Keratinocyte (primary cell): ENCODE measurements at regions not wholly inside any gene's neighbourhood (a gene's known extent, or its start where the extent isn't known, plus 50 kb on each side); places are given as distances from the start of the nearest gene placed in this dataset.

Experiments used
- DNase-seq: peaks from one replicate; pipeline ENCODE4 v3.0.0-alpha.2; 2011; ENCODE audit warnings: low read depth, missing footprints, low spot score
- FAIRE-seq: peaks from 2 replicates; lab custom pipeline; 2011; peaks lifted over from hg19 to GRCh38; lab: Jason Lieb, UNC
- H2AFZ ChIP-seq: 2 replicates; pipeline ENCODE4 v1.6.0; 2012; ENCODE audit warnings: low read length, control low read depth, inconsistent platforms; ENCODE audit not compliant: control insufficient read depth
- H3K27ac ChIP-seq: 2 replicates; pipeline ENCODE4 v1.5.1; 2011; ENCODE audit warnings: low read length; ENCODE audit not compliant: control insufficient read depth, insufficient read depth
- H3K27me3 ChIP-seq: 3 replicates; pipeline ENCODE4 v1.6.0; 2011; ENCODE audit warnings: low read length; ENCODE audit not compliant: control insufficient read depth, insufficient read depth; ENCODE audit errors: extremely low read depth
- H3K36me3 ChIP-seq, 2 experiments: 2 replicates in 1 of 2; 3 replicates in 1 of 2; pipeline ENCODE4 v1.5.1; 2011; ENCODE audit warnings: low read length in 2 of 2, mild to moderate bottlenecking in 1 of 2; ENCODE audit not compliant: control insufficient read depth in 2 of 2, insufficient read depth in 2 of 2; ENCODE audit errors: extremely low read depth in 1 of 2
- H3K4me1 ChIP-seq: 3 replicates; pipeline ENCODE4 v1.5.1; 2011; ENCODE audit warnings: low read length; ENCODE audit not compliant: control insufficient read depth, insufficient read depth; ENCODE audit errors: extremely low read depth
- H3K4me2 ChIP-seq: 3 replicates; pipeline ENCODE4 v1.6.0; 2011; ENCODE audit warnings: low read depth, low read length; ENCODE audit not compliant: control insufficient read depth, insufficient read depth; ENCODE audit errors: extremely low read depth
- H3K4me3 ChIP-seq, 3 experiments: fragments of 200-600 bp in 1 of 3; sonication (generic) in 1 of 3; 2 replicates in 2 of 3; 3 replicates in 1 of 3; pipeline ENCODE4 v1.5.1; 2011 to 2016; ENCODE audit warnings: low read length in 3 of 3, mild to moderate bottlenecking in 3 of 3, control low read depth in 2 of 3, inconsistent platforms in 1 of 3, low read depth in 1 of 3, mixed read lengths in 1 of 3, mixed run types in 1 of 3, moderate library complexity in 1 of 3; ENCODE audit not compliant: control insufficient read depth in 2 of 3, insufficient read depth in 2 of 3; ENCODE audit errors: extremely low read depth in 1 of 3
- H3K79me2 ChIP-seq: 2 replicates; pipeline ENCODE4 v1.6.0; 2012; ENCODE audit warnings: low read length; ENCODE audit not compliant: control insufficient read depth, insufficient read depth
- H3K9ac ChIP-seq: 3 replicates; pipeline ENCODE4 v1.6.0; 2011; ENCODE audit warnings: low read length; ENCODE audit not compliant: control insufficient read depth, insufficient read depth; ENCODE audit errors: extremely low read depth
- H3K9me1 ChIP-seq: 3 replicates; pipeline ENCODE4 v1.6.0; 2011; ENCODE audit warnings: low read length; ENCODE audit not compliant: control insufficient read depth, insufficient read depth; ENCODE audit errors: extremely low read depth
- H3K9me3 ChIP-seq: 2 replicates; pipeline ENCODE4 v1.5.1; 2012; ENCODE audit warnings: low read depth, low read length; ENCODE audit not compliant: control insufficient read depth
- H4K20me1 ChIP-seq: 3 replicates; pipeline ENCODE4 v1.6.0; 2011; ENCODE audit warnings: low read length; ENCODE audit not compliant: control insufficient read depth, insufficient read depth; ENCODE audit errors: extremely low read depth
- CTCF ChIP-seq, 3 experiments: IDR thresholded peaks in 1 of 3; conservative IDR thresholded peaks in 1 of 3; optimal IDR thresholded peaks in 1 of 3; 2 replicates in 2 of 3; 3 replicates in 1 of 3; pipeline versions ENCODE3 to v1.5.1; 2011; ENCODE audit warnings: low read length in 3 of 3, mild to moderate bottlenecking in 3 of 3, moderate library complexity in 2 of 3, control low read depth in 1 of 3, inconsistent platforms in 1 of 3; ENCODE audit not compliant: insufficient read depth in 2 of 3; ENCODE audit errors: extremely low read depth in 1 of 3
- EZH2 ChIP-seq: IDR thresholded peaks from one replicate; pipeline ENCODE4 v1.6.1; 2012; ENCODE audit warnings: inconsistent platforms, mild to moderate bottlenecking, low read length, moderate library complexity
- dilution Hi-C: fragments of 300-500 bp; cut with MboI; formaldehyde crosslinking; loops from one replicate; pipeline ENCODE4 v1.7.0; 2020; ENCODE audit warnings: low sequenced_read_pairs; ENCODE audit not compliant: extremely low pct_ligation_motif_present

GRCh38 chr21:40901691-40902090, 54.7 kb upstream of the DSCAM start:
- H3K27ac ChIP-seq, result no peak overlapping the region
- no peaks in the 10 kb centered on the region for H4K20me1 ChIP-seq
- FAIRE-seq (no peak), DNase-seq (no peak)
- no peak overlapping the region for H3K4me3 ChIP-seq
- H3K4me2 ChIP-seq, result no peak overlapping the region
- H3K9ac ChIP-seq, result no peak overlapping the region
- no peak overlapping the region for H2AFZ ChIP-seq
- no peaks in the 10 kb centered on the region for H3K4me1 ChIP-seq
- no peaks in the 10 kb centered on the region for H3K9me1 ChIP-seq
- TF ChIP-seq EZH2 (no peak), CTCF (optimal IDR thresholded peaks at IDR 0.05 in 1 of 3, IDR thresholded peaks at IDR 0.05 in 1 of 3, conservative IDR thresholded peaks at IDR 0.05 in 1 of 3; ENCODE audit: extremely low read depth in 1 of 3, insufficient read depth in 2 of 3, low read length in 3 of 3) (no peak)
- dilution Hi-C loops, result no loop called here
- no peaks in the 10 kb centered on the region for H3K27me3 ChIP-seq
- no peaks in the 10 kb centered on the region for H3K36me3 ChIP-seq
- H3K9me3 ChIP-seq, result peaks cover 3% of the 10 kb centered on the region
- no peaks in the 10 kb centered on the region for H3K79me2 ChIP-seq

- H3K4me3 ChIP-seq, result no peak overlapping the region
- no peaks in the 10 kb centered on the region for H3K36me3 ChIP-seq
- no peak overlapping the region for H3K27ac ChIP-seq
- no peaks in the 10 kb centered on the region for H3K4me1 ChIP-seq
- no peaks in the 10 kb centered on the region for H3K9me1 ChIP-seq
- peaks cover 3% of the 10 kb centered on the region for H3K9me3 ChIP-seq
- FAIRE-seq, result no peak
- dilution Hi-C loops, result no loop called here
- no peak overlapping the region for H3K9ac ChIP-seq
- no peak for DNase-seq
- no peaks in the 10 kb centered on the region for H3K27me3 ChIP-seq
- no peak for TF ChIP-seq EZH2
- no peak for TF ChIP-seq CTCF (optimal IDR thresholded peaks at IDR 0.05 in 1 of 3, IDR thresholded peaks at IDR 0.05 in 1 of 3, conservative IDR thresholded peaks at IDR 0.05 in 1 of 3; ENCODE audit: extremely low read depth in 1 of 3, insufficient read depth in 2 of 3, low read length in 3 of 3)
- H3K79me2 ChIP-seq, result no peaks in the 10 kb centered on the region
- no peak overlapping the region for H3K4me2 ChIP-seq
- no peak overlapping the region for H2AFZ ChIP-seq
- H4K20me1 ChIP-seq, result no peaks in the 10 kb centered on the region
Measured at GRCh38 chr21:40902299-40902698, 55.3 kb upstream of the DSCAM start.
